HFFc6 (cell line): ENCODE measurements at regions not wholly inside any gene's neighbourhood (a gene's known extent, or its start where the extent isn't known, plus 50 kb on each side); places are given as distances from the start of the nearest gene placed in this dataset.

Experiments
- DNase-seq: peaks from one replicate; pipeline ENCODE4 v3.0.0-alpha.2; 2018
- H3K27ac Mint-ChIP-seq: 2 replicates; pipeline ENCODE4 v1.8.0; 2020; ENCODE audit warnings: mild to moderate bottlenecking, mixed read lengths
- H3K27me3 Mint-ChIP-seq: 2 replicates; pipeline ENCODE4 v1.8.0; 2021; ENCODE audit warnings: mild to moderate bottlenecking, moderate library complexity, mixed read lengths; ENCODE audit not compliant: insufficient read depth
- H3K36me3 Mint-ChIP-seq: 2 replicates; pipeline ENCODE4 v1.8.0; 2021; ENCODE audit warnings: low read depth, mixed read lengths
- H3K4me1 Mint-ChIP-seq: 2 replicates; pipeline ENCODE4 v1.8.0; 2020; ENCODE audit warnings: low read depth, mixed read lengths
- H3K4me3 Mint-ChIP-seq: 2 replicates; pipeline ENCODE4 v1.8.0; 2020; ENCODE audit warnings: mild to moderate bottlenecking, moderate library complexity, mixed read lengths
- H3K9me3 Mint-ChIP-seq: 2 replicates; pipeline ENCODE4 v1.8.0; 2020; ENCODE audit warnings: mild to moderate bottlenecking, mixed read lengths
- CTCF ChIP-seq: fragments of 200-600 bp; sonication (generic); IDR thresholded peaks from 2 replicates; pipeline ENCODE4 v1.5.0; 2021; ENCODE audit warnings: antibody characterized with exemption, mild to moderate bottlenecking

GRCh38 chr13:33971562-33971819 is 153.5 kb downstream of the RFC3 start:
- Mint-ChIP-seq H3K9me3 (no peaks in the 10 kb centered on the region), H3K4me1 (no peaks in the 10 kb centered on the region), H3K27ac (no peak overlapping the region), H3K36me3 (no peaks in the 10 kb centered on the region), H3K4me3 (no peak overlapping the region), H3K27me3 (no peaks in the 10 kb centered on the region)
- no peak for TF ChIP-seq CTCF
- no peak for DNase-seq

GRCh38 chr13:33973194-33973593 is 155.2 kb downstream of the RFC3 start:
- H3K27me3 Mint-ChIP-seq: no peaks in the 10 kb centered on the region
- H3K9me3 Mint-ChIP-seq: no peaks in the 10 kb centered on the region
- no peaks in the 10 kb centered on the region for H3K36me3 Mint-ChIP-seq
- H3K27ac Mint-ChIP-seq: no peak overlapping the region
- DNase-seq: no peak
- no peaks in the 10 kb centered on the region for H3K4me1 Mint-ChIP-seq
- H3K4me3 Mint-ChIP-seq: no peak overlapping the region
- no peak for TF ChIP-seq CTCF

GRCh38 chr13:33976965-33977364 is 159.0 kb downstream of the RFC3 start:
- Mint-ChIP-seq H3K27me3 (no peaks in the 10 kb centered on the region; the same call in none of the 2 replicates), H3K27ac (no peak overlapping the region), H3K4me1 (no peaks in the 10 kb centered on the region), H3K36me3 (no peaks in the 10 kb centered on the region), H3K4me3 (no peak overlapping the region), H3K9me3 (no peaks in the 10 kb centered on the region)
- DNase-seq: no peak
- no peak for TF ChIP-seq CTCF

- Mint-ChIP-seq H3K9me3 (no peaks in the 10 kb centered on the region), H3K27me3 (no peaks in the 10 kb centered on the region; the same call in none of the 2 replicates), H3K27ac (no peak overlapping the region), H3K36me3 (no peaks in the 10 kb centered on the region), H3K4me1 (no peaks in the 10 kb centered on the region), H3K4me3 (no peak overlapping the region)
- no peak for TF ChIP-seq CTCF
- no peak for DNase-seq
Observed at GRCh38 chr13:33978653-33979052, 160.7 kb downstream of the RFC3 start.

- H3K9me3 Mint-ChIP-seq: no peaks in the 10 kb centered on the region
- H3K4me3 Mint-ChIP-seq: no peak overlapping the region
- no peak for DNase-seq
- H3K36me3 Mint-ChIP-seq: no peaks in the 10 kb centered on the region
- H3K27ac Mint-ChIP-seq: no peak overlapping the region
- H3K4me1 Mint-ChIP-seq: no peaks in the 10 kb centered on the region
- no peaks in the 10 kb centered on the region; the same call in 1 of the 2 replicates for H3K27me3 Mint-ChIP-seq
- TF ChIP-seq CTCF: no peak
Observed at GRCh38 chr13:33992881-33993336, 175.0 kb downstream of the RFC3 start.

- no peak for DNase-seq
- Mint-ChIP-seq H3K27me3 (no peaks in the 10 kb centered on the region; the same call in none of the 2 replicates), H3K36me3 (no peaks in the 10 kb centered on the region), H3K4me3 (no peak overlapping the region), H3K9me3 (no peaks in the 10 kb centered on the region), H3K4me1 (no peaks in the 10 kb centered on the region), H3K27ac (no peak overlapping the region)
- TF ChIP-seq CTCF: no peak
Observed at GRCh38 chr13:33994198-33994597, 176.2 kb downstream of the RFC3 start.
